Mesothelial cell of epicardium (in vitro differentiated cells): ENCODE measurements at regions not wholly inside any gene's neighbourhood (a gene's known extent, or its start where the extent isn't known, plus 50 kb on each side); places are given as distances from the start of the nearest gene placed in this dataset.

ENCODE experiments used
- DNase-seq, 2 experiments: peaks; one replicate each; pipeline ENCODE4 v3.0.0; 2021; ENCODE audit warnings: low spot score in 2 of 2; ENCODE audit not compliant: unreplicated experiment in 2 of 2
- H3K27ac Mint-ChIP-seq: 2 replicates; pipeline ENCODE4 v1.8.0; 2021; ENCODE audit warnings: mixed read lengths
- H3K27me3 Mint-ChIP-seq: 2 replicates; pipeline ENCODE4 v1.8.0; 2021; ENCODE audit warnings: low read depth, mixed read lengths
- H3K36me3 Mint-ChIP-seq: 2 replicates; pipeline ENCODE4 v1.8.0; 2021; ENCODE audit warnings: mixed read lengths
- H3K4me1 Mint-ChIP-seq: 2 replicates; pipeline ENCODE4 v1.8.0; 2021; ENCODE audit warnings: mixed read lengths
- H3K4me3 Mint-ChIP-seq: 2 replicates; pipeline ENCODE4 v1.8.0; 2021; ENCODE audit warnings: mild to moderate bottlenecking, moderate library complexity, mixed read lengths
- H3K9me3 Mint-ChIP-seq: 2 replicates; pipeline ENCODE4 v1.8.0; 2021; ENCODE audit warnings: mixed read lengths
- CTCF ChIP-seq: fragments of 200-600 bp; sonication (generic); IDR thresholded peaks from one replicate; pipeline ENCODE4 v1.5.0; 2021; ENCODE audit warnings: antibody characterized with exemption; ENCODE audit not compliant: unreplicated experiment

- H3K9me3 Mint-ChIP-seq: no peaks in the 10 kb centered on the region
- TF ChIP-seq CTCF: no peak
Observed at GRCh38 chr4:30783751-30784150, 63.6 kb downstream of the PCDH7 start.

GRCh38 chr4:30789219-30789671 is 69.1 kb downstream of the PCDH7 start:
- Mint-ChIP-seq H3K36me3 (no peaks in the 10 kb centered on the region), H3K4me1 (peaks cover 78% of the 10 kb centered on the region), H3K27ac (peak overlapping the region; percentile 91), H3K27me3 (no peaks in the 10 kb centered on the region), H3K4me3 (peak overlapping the region; percentile 15), H3K9me3 (no peaks in the 10 kb centered on the region)
- DNase-seq: no peak
- no peak for TF ChIP-seq CTCF

More at GRCh38 chr4:30783751-30784150, 63.6 kb downstream of the PCDH7 start:
- H3K4me1 Mint-ChIP-seq: peaks cover 39% of the 10 kb centered on the region
- no peak for DNase-seq
- no peaks in the 10 kb centered on the region for H3K36me3 Mint-ChIP-seq
- H3K27ac Mint-ChIP-seq: peak overlapping the region; percentile 32
- H3K4me3 Mint-ChIP-seq: no peak overlapping the region
- H3K27me3 Mint-ChIP-seq: no peaks in the 10 kb centered on the region

- H3K4me3 Mint-ChIP-seq: no peak overlapping the region
- no peaks in the 10 kb centered on the region for H3K36me3 Mint-ChIP-seq
- no peak for TF ChIP-seq CTCF
Observed at GRCh38 chr4:30790123-30790522, 70.0 kb downstream of the PCDH7 start.

DNA sequence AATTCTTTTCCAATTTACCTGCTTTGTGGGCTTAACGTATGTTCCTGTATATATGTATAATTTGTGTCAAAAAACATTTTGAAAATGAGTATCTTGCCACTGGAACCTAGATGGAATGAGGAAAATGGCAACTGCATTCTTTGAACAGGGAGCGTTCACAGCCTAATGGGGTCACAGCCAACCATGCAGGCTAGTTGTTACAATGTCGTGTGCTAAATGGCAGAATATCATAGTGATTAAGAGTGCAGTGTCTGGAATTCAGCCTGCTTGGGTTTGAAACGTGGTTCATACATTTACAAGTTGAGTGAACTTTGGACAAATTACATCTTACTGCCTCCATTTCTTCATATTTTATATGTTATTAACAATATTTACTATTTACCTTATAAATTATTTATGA is 70.8 kb downstream of the PCDH7 start:
- H3K36me3 Mint-ChIP-seq: no peaks in the 10 kb centered on the region
- H3K27ac Mint-ChIP-seq: peak overlapping the region; percentile 67
- H3K4me3 Mint-ChIP-seq: no peak overlapping the region
- TF ChIP-seq CTCF: no peak
- H3K9me3 Mint-ChIP-seq: no peaks in the 10 kb centered on the region
- no peaks in the 10 kb centered on the region for H3K27me3 Mint-ChIP-seq
- peaks cover 73% of the 10 kb centered on the region for H3K4me1 Mint-ChIP-seq
- no peak for DNase-seq

More at GRCh38 chr4:30790123-30790522, 70.0 kb downstream of the PCDH7 start:
- no peak for DNase-seq
- Mint-ChIP-seq H3K4me1 (peaks cover 78% of the 10 kb centered on the region), H3K27ac (peak overlapping the region; percentile 91), H3K9me3 (no peaks in the 10 kb centered on the region), H3K27me3 (no peaks in the 10 kb centered on the region)

DNA sequence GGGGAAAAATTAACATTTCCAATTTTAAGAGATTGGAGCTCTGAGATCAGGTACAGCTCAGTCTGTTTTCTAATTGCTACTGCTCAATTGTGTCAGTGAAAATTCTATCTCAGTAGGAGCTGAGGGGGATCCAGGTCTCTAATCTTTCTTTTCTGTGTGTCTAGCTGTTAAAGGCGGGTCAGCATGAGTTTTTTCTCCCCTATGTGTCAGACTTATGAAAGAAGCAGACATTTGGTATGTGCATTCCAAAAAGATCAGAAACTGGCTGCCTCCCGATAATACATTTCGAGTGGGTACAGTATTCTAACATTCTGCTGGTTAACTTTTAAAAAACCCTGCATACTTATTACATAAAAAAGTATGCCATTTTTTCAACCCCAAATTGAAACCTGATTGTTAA is 72.4 kb downstream of the PCDH7 start:
- Mint-ChIP-seq H3K4me3 (no peak overlapping the region), H3K27ac (peak overlapping the region; percentile 89), H3K9me3 (no peaks in the 10 kb centered on the region)

More for the DNA sequence above, 72.4 kb downstream of the PCDH7 start:
- H3K36me3 Mint-ChIP-seq: no peaks in the 10 kb centered on the region
- DNase-seq: no peak
- no peak for TF ChIP-seq CTCF
- H3K4me1 Mint-ChIP-seq: peaks cover 62% of the 10 kb centered on the region
- no peaks in the 10 kb centered on the region for H3K27me3 Mint-ChIP-seq
